HG02588 (cell line): ENCODE measurements at regions not wholly inside any gene's neighbourhood (a gene's known extent, or its start where the extent isn't known, plus 50 kb on each side); places are given as distances from the start of the nearest gene placed in this dataset.
A peak's percentile ranks its signal among the peaks of the same experiment; 100 is the strongest.

Experiments
- ATAC-seq: cut with Tn5 transposase; IDR thresholded peaks from one replicate; pipeline ENCODE4 v1.9.1; 2021; ENCODE audit warnings: mild to moderate bottlenecking, moderate library complexity; ENCODE audit not compliant: unreplicated experiment

GRCh38 chr15:39430389-39430788 lies 150.5 kb upstream of the THBS1 start:
- no peak for ATAC-seq

- no peak for ATAC-seq
These were observed 149.5 kb upstream of the THBS1 start for GRCh38 chr15:39431376-39431775.

GRCh38 chr15:39432026-39432425 lies 148.9 kb upstream of the THBS1 start:
- no peak for ATAC-seq

GRCh38 chr15:39432912-39433348 lies 147.9 kb upstream of the THBS1 start:
- ATAC-seq, result no peak

GRCh38 chr15:39433376-39433775 lies 147.5 kb upstream of the THBS1 start:
- ATAC-seq, result no peak

GRCh38 chr15:39434163-39434562 lies 146.7 kb upstream of the THBS1 start:
- ATAC-seq, result no peak

- no peak for ATAC-seq
These were observed 146.1 kb upstream of the THBS1 start for GRCh38 chr15:39434751-39435238.

GRCh38 chr15:39435244-39435643 lies 145.6 kb upstream of the THBS1 start:
- no peak for ATAC-seq

- no peak for ATAC-seq
These were observed 142.6 kb upstream of the THBS1 start for GRCh38 chr15:39438260-39438659.

GRCh38 chr15:39438799-39439592 lies 141.9 kb upstream of the THBS1 start:
- no peak for ATAC-seq

GRCh38 chr15:39442898-39443297 lies 138.0 kb upstream of the THBS1 start:
- ATAC-seq, result no peak

GRCh38 chr15:39443659-39444219 lies 137.1 kb upstream of the THBS1 start:
- no peak for ATAC-seq

GRCh38 chr15:39444735-39445470 lies 136.0 kb upstream of the THBS1 start:
- ATAC-seq, result no peak

- no peak for ATAC-seq
These were observed 134.9 kb upstream of the THBS1 start for GRCh38 chr15:39445931-39446330.

- no peak for ATAC-seq
These were observed 133.5 kb upstream of the THBS1 start for GRCh38 chr15:39447346-39447745.

GRCh38 chr15:39447881-39448280 lies 133.0 kb upstream of the THBS1 start:
- ATAC-seq, result no peak

- no peak for ATAC-seq
These were observed 132.5 kb upstream of the THBS1 start for GRCh38 chr15:39448409-39448808.

GRCh38 chr15:39451121-39451688 lies 129.7 kb upstream of the THBS1 start:
- no peak for ATAC-seq

- ATAC-seq, result no peak
These were observed 129.0 kb upstream of the THBS1 start for GRCh38 chr15:39451871-39452270.

- peak; percentile 85 for ATAC-seq
These were observed 127.3 kb upstream of the THBS1 start for GRCh38 chr15:39453620-39454019.

GRCh38 chr15:39454189-39454986 lies 126.5 kb upstream of the THBS1 start:
- ATAC-seq, result no peak
